ENCODE measurements at regions not wholly inside any gene's neighbourhood (a gene's known extent, or its start where the extent isn't known, plus 50 kb on each side); places are given as distances from the start of the nearest gene placed in this dataset.

DNA sequence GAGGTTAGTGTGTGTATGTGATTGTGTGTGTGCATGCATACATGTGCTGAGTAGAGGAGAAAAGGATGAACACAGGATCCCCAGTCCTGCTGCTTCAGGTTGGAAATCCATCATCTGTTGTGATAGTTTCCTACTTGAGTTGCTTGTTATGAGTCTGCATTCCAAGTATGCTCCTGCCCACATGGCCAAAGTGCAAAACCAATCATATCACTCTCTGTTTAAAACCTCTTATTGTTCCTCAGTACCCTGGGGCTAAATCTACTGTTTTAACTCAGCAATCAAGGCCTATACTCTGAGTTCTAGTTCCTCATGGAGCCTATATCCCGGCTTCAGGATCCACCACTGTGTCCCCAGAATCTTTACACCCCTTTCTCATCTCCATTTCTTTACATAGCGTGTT is 139.9 kb upstream of the TLE3 start:
- WGBS, 2 donors (ENCODE audit: low coverage in 1 of 2) = 89 to 92% methylated on average over 2 of the region's 2 CpGs
- intact Hi-C loops (cut with DNase I; ENCODE audit: low total_unique reads) (no loop called here), in situ Hi-C loops (cut with MboI; ENCODE audit: low pct_ligation_motif_present in 1 of 4, low pct_unique_long_range_greater_than_20kb in 1 of 4, low sequenced_read_pairs in 3 of 4) (no loop called here)
- TF ChIP-seq EP300 (IDR thresholded peaks at IDR 0.05; ENCODE audit: low read depth) = no peak
- TF ChIP-seq POLR2AphosphoS5 (IDR thresholded peaks at IDR 0.05) = no peak
- TF ChIP-seq CTCF (IDR thresholded peaks at IDR 0.05) = no peak
- TF ChIP-seq POLR2A (IDR thresholded peaks at IDR 0.05) = no peak
- no peaks in the 10 kb centered on the region for H3K36me3 ChIP-seq
- H3K27me3 ChIP-seq = no peaks in the 10 kb centered on the region
- no peak overlapping the region for H3K27ac ChIP-seq
- no peaks in the 10 kb centered on the region for H3K4me1 ChIP-seq
- no peak for DNase-seq
- H3K4me3 ChIP-seq = no peak overlapping the region
- H3K9me3 ChIP-seq = no peaks in the 10 kb centered on the region

DNA sequence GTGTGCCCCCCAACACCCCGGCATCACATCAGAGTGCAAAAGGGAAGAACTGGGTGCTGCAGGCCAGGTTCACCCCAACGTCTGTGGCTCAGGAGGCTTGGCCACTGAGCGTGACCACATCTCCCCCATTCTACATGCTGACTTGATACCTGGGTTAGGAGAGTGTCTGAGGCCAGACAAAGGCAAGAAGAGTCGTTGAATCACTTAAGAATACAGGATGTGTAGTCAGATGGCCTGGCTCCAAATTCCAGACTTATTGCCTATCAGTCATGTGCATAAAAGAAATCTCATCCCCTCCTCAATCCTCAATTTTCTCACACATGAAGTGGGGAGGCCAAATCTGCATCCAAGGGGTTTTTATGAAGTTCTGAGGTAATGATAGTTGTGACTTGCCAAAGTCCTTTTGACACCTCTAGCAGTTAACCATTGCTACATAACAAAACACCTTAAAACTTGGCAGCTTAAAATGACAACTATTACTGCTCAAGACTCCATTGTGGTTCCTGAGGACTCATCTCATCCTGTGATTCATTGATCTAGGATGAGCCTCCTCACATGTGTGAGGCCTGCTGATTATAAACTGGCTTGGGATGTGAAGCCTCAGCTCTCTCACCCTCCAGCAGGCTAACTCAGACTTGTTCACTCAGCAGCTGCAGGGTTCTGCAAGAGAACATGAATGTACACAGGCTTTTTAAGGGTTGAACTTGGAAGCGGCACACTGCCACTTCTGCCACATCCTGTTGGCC is 138.8 kb upstream of the TLE3 start:
- peaks cover 5 to 7% of the 10 kb centered on the region in 2 donors for H3K9me3 ChIP-seq
- TF ChIP-seq POLR2A (IDR thresholded peaks at IDR 0.05) (no peak), EP300 (IDR thresholded peaks at IDR 0.05; ENCODE audit: low read depth) (no peak), CTCF (IDR thresholded peaks at IDR 0.05) (no peak), POLR2AphosphoS5 (IDR thresholded peaks at IDR 0.05) (no peak)
- H3K36me3 ChIP-seq = no peaks in the 10 kb centered on the region
- WGBS, 2 donors (ENCODE audit: low coverage in 1 of 2) = 73 to 100% methylated on average over 1 to 5 of the region's 5 CpGs
- no peaks in the 10 kb centered on the region for H3K27me3 ChIP-seq
- H3K4me1 ChIP-seq = no peaks in the 10 kb centered on the region
- DNase-seq = no peak
- in situ Hi-C loops (cut with MboI; ENCODE audit: low pct_ligation_motif_present in 1 of 4, low pct_unique_long_range_greater_than_20kb in 1 of 4, low sequenced_read_pairs in 3 of 4) = no loop called here
- intact Hi-C loops (cut with DNase I; ENCODE audit: low total_unique reads) = no loop called here
- H3K27ac ChIP-seq = no peak overlapping the region
- H3K4me3 ChIP-seq = no peak overlapping the region

DNA sequence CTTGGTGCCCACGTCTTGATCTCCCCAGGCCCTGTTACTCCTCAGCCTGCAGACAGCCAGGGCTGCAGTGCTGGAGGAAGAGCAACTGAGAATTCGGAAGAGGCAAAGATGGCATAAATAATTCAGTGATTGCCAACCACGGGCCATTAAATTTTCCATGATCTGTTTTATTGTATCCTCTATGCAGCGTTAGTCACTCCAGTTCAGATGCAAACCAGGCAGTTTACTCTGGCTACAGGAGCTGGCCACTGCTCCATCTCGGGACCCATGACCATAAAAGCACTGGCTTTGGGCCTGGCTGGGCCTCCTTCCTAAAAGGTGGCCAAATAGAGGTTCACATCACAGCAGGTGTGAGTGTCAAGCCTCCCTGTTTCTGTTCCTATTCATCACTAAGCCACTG is 137.6 kb upstream of the TLE3 start:
- peaks cover 10% of the 10 kb centered on the region in 2 donors for H3K9me3 ChIP-seq
- no peak for TF ChIP-seq CTCF (IDR thresholded peaks at IDR 0.05)
- TF ChIP-seq POLR2AphosphoS5 (IDR thresholded peaks at IDR 0.05) = peak in 2 of 3 donors; percentile 55 to 60
- no peaks in the 10 kb centered on the region for H3K4me1 ChIP-seq
- H3K36me3 ChIP-seq = no peaks in the 10 kb centered on the region
- 62 to 71% methylated on average over 4 to 5 of the region's 5 CpGs for WGBS, 2 donors (ENCODE audit: low coverage in 1 of 2)
- peak overlapping the region in 2 of 4 donors; percentile 40 to 50 for H3K27ac ChIP-seq
- no peaks in the 10 kb centered on the region for H3K27me3 ChIP-seq
- intact Hi-C loops (cut with DNase I; ENCODE audit: low total_unique reads) = no loop called here
- in situ Hi-C loops (cut with MboI; ENCODE audit: low pct_ligation_motif_present in 1 of 4, low pct_unique_long_range_greater_than_20kb in 1 of 4, low sequenced_read_pairs in 3 of 4) = no loop called here
- H3K4me3 ChIP-seq = no peak overlapping the region
- DNase-seq = no peak

DNA sequence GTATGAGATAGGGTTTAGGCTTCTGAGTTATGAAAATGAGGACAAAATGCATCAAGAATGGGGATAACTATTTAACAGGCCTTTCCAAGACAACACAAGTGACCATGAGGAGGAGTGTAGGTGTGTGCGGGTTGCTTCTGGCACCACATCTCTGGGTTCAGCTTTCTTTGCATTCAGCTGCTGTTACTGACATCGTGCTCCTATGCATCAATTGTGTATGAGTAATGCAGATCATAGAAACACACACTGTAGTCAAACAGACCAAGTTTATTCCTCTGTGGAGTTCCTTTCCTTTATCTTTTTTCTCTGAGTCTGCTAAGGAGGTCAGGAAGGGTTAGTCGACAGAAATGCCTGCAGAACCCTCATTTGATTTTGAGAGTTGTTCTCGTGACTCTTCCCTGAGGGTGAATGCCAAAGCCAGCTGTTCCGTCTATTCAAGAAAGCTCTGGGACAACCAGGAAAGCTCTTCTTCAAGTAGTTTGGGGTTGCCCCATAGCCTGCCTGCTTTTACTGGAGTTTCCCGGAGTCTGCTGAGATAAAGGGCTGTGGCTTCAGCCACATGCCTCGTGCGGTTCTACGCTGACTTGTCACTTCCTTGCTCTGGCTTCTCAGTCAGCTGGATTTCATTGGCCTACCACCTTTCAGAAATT is 136.7 kb upstream of the TLE3 start:
- H3K27me3 ChIP-seq = no peaks in the 10 kb centered on the region
- no peaks in the 10 kb centered on the region for H3K36me3 ChIP-seq
- no peak overlapping the region for H3K27ac ChIP-seq
- H3K9me3 ChIP-seq = peaks cover 10% of the 10 kb centered on the region in 2 donors
- intact Hi-C loops (cut with DNase I; ENCODE audit: low total_unique reads) = no loop called here
- H3K4me3 ChIP-seq = no peak overlapping the region
- WGBS, 2 donors (ENCODE audit: low coverage in 1 of 2) = 72 to 90% methylated on average over 2 to 9 of the region's 9 CpGs
- TF ChIP-seq CTCF (IDR thresholded peaks at IDR 0.05) = no peak
- no peak for TF ChIP-seq POLR2AphosphoS5 (IDR thresholded peaks at IDR 0.05)
- no peak for TF ChIP-seq EP300 (IDR thresholded peaks at IDR 0.05; ENCODE audit: low read depth)
- no peak for TF ChIP-seq POLR2A (IDR thresholded peaks at IDR 0.05)
- in situ Hi-C loops (cut with MboI; ENCODE audit: low pct_ligation_motif_present in 1 of 4, low pct_unique_long_range_greater_than_20kb in 1 of 4, low sequenced_read_pairs in 3 of 4) = no loop called here
- H3K4me1 ChIP-seq = no peaks in the 10 kb centered on the region
- DNase-seq = no peak

Measured in transverse colon (tissue), 4 donors.